Islet of Langerhans (tissue), 1 donor: ENCODE measurements at regions not wholly inside any gene's neighbourhood (a gene's known extent, or its start where the extent isn't known, plus 50 kb on each side); places are given as distances from the start of the nearest gene placed in this dataset.
"Not testable (repeated sequence)": the region's sequence is repeated elsewhere in the genome, so short reads cannot be mapped to it uniquely, and the experiment has no call there.

Experiments
- FAIRE-seq: peaks from one replicate; lab custom pipeline; 2011; peaks lifted over from hg19 to GRCh38; lab: Jason Lieb, UNC

GRCh38 chr1:149635290-149635899 lies 51.7 kb downstream of the PPIAL4C start:
- FAIRE-seq: not testable (repeated sequence)

DNA sequence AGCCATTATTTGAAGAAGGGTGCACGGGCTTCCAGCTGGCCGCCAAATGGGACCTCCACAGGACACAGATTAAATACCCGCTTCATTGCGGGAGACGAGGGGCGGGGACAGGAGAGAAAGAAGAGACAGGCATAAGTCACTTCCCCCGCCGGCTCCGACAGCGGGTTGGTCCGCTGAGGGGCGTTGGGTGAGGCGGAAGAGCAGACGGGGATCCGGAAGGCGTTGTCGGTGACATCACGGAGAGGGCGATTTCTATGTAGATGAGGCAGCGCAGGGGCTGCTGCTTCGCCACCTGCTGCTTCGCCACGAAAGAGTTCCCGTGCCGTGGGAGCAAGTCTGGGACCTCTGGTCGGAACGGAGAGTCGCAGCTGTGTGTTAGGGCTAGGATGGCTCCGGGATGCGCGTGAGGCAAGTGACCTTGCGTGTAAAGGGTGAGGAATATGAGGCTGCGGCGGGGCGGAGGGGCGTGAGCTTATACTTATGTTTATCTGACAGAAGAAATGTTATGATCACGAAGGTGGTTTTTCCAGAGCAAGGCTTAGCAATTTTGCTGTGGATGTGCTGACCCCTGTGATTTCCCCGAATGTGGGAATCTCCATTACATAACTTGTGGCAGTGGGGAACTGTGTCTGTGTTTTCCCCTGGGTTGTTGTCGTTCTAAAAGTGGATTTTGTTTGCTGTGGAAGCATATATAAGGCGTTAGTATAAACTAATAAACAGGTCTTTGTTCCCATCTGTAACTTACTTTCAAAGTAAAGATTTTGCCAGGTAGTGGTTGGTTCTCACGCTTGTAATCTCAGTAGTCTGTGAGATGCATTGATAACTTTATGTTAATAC lies 52.9 kb downstream of the PPIAL4C start:
- FAIRE-seq: not testable (repeated sequence)

- not testable (repeated sequence) for FAIRE-seq
These were observed 54.8 kb downstream of the PPIAL4C start for GRCh38 chr1:149638481-149638880.

DNA sequence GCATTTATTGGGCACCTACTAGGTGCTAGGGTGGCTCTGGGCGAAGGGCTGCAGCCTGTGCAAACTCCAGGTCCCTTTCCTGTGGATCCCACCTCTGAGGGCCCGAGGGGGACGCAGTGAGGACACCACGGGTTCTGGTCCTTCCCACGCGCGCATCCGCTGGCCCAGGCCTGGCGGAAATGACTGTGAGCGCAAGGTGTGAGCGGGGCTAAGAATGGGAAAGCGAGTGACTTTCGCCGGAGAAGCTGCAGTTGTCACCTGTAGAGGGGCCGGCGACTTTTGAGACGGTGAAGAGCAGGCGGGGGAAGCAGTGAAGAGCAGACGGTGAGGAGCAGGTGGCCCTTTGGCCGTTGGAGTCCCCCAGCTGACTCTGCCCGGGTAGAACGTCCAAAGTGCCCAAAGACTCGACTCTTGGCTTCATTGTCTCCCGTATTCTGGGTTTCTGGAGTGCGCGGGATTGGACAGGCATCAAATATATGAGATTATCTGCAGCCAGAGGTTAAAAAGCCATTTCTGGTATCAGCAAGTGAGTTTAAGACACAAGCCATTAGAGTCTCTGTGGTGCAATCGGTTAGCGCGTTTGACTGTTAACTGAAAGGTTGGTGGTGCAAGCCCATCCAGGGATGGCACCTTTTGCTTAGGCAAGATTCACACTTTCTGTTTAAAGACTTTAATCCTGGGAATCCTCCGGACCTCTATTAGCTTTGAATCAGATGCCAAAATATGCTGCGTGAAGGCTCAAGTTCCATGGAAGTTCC lies 55.4 kb downstream of the PPIAL4C start:
- FAIRE-seq: not testable (repeated sequence)

- not testable (repeated sequence) for FAIRE-seq
These were observed 57.5 kb downstream of the PPIAL4C start for GRCh38 chr1:149641179-149641578.

GRCh38 chr1:149644818-149645217 lies 61.2 kb downstream of the PPIAL4C start:
- not testable (repeated sequence) for FAIRE-seq

DNA sequence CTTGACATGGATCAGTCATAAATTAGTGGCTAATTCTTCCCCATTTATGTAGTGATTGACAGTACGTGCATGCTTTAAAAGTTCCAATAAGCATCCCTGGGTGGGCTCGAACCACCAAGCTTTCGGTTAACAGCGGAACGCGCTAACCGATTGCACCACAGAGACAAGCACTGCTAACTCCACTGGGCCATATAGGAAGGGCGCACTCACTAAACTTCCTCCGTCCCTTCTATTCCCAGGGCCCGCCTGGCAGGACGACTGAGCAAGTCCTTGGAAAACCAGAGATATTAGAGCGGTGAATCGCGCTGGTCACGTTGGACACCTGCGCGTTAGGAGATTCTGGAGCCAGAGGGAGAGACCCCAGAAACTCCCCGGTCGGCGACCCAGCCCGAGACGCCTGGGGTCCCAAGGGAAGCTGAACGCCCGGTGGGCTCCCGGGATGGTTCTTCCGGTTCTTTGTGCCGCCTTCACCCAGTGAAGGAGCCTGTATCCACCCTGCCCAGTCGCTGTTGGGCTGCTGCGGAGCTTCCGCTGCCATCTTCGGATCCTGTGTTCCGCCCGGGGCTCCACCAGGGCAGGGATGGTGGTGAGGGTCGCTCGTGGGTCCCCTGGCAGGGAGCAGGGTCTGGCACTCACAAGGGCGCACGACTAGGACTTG lies 62.8 kb downstream of the PPIAL4C start:
- FAIRE-seq: not testable (repeated sequence)

DNA sequence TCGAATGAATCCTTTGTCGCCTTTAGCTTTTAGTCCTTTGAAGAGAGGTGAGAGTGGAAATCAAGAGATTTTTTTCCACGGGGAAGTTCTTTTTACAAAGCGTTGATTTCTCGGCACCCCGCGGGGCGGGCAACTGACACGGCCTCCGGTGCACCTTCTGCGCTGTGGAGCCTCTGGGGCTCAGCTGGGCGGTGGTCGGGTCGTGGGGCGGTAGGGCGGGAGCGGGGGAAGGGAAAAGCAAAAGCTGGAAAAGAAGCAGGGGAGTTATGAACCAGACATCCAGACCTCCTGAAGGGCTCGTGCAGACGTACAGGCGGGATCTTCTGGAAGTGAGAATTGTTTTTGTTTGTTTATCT lies 63.3 kb downstream of the PPIAL4C start:
- not testable (repeated sequence) for FAIRE-seq

GRCh38 chr1:149657750-149658149 lies 74.1 kb downstream of the PPIAL4C start:
- not testable (repeated sequence) for FAIRE-seq

GRCh38 chr1:149658175-149658574 lies 74.5 kb downstream of the PPIAL4C start:
- FAIRE-seq: not testable (repeated sequence)

DNA sequence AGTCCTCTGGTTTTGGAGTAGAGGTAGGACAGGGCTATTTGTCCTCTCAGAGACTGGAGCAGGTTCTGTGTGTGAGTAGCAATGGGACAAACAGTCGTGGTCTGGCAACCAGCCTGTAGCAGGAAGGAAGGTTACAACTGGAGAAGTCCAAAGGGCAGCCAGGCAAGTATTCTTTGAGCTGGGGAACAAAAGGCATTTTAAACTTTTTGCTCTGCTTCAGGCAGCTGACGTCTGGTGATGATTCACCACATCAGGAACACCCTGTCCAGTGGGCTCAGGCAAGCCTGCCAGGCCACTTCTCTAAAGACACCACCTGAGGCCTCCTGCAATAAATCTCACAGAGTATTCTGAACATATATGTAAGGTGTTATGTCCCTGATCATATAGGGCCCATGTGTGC lies 81.0 kb downstream of the PPIAL4C start:
- FAIRE-seq: not testable (repeated sequence)

DNA sequence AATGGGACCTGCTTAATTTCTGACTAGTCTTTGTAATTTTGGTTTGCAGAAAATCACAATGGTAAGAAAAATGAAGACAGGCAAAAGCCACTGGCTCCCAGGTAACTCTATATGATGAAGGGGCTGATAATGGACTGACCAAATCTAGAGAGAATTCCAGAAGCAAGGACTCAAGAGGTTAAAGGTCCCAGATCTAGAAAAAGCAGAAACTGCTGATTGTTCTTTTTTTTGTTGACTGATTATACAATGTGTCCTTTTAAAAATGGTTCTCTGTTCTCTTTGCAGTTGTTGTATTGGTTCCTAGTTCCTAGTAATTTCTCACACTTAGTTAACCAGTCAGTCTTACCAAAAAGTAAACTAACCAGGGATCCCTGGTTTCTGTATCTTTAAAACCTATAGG lies 81.4 kb downstream of the PPIAL4C start:
- FAIRE-seq: not testable (repeated sequence)

GRCh38 chr1:149665528-149665927 lies 81.9 kb downstream of the PPIAL4C start:
- FAIRE-seq: not testable (repeated sequence)

- not testable (repeated sequence) for FAIRE-seq
These were observed 89.7 kb downstream of the PPIAL4C start for GRCh38 chr1:149673231-149673909.

- FAIRE-seq: not testable (repeated sequence)
These were observed 91.3 kb downstream of the PPIAL4C start for GRCh38 chr1:149674921-149675320.

DNA sequence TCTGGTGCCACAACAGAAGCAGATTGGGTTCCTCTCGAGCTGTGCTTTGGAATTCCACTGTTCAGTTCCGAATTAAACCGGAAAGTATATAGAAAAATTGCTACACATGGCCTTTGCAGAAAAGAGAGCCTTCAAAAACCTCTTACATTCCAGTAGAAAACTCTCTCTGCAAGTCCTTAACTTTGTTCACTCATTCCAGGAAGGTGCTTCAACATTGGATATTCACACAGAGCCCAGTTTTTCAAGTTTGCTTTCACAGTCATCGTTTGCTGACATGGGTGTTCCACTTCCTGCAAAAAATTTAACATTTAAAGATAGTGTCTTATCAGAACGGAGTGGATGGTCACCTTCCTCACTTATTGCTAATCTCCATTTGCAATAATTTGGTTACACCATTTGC lies 93.7 kb downstream of the PPIAL4C start:
- not testable (repeated sequence) for FAIRE-seq

GRCh38 chr1:149686593-149687238 lies 95.8 kb upstream of the FCGR1A start:
- FAIRE-seq: peak; percentile 81

DNA sequence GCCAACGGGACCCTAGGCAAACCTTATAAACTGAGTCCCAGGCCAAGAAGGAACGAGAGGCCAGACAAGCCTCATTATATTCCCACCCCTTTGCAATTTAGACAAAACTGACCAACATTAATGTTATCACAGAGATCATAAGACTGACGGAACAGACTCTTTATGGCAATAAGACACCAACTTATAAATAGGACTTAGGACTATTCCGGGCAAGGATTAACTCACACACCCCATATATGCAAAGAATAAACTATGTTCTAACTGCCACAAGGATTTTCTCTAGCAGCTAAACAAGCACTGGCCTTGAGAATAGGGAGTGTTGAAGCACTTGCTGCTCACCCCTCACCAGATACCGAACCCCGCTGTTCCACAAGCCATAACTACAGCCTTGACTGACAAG lies 91.1 kb upstream of the FCGR1A start:
- not testable (repeated sequence) for FAIRE-seq

DNA sequence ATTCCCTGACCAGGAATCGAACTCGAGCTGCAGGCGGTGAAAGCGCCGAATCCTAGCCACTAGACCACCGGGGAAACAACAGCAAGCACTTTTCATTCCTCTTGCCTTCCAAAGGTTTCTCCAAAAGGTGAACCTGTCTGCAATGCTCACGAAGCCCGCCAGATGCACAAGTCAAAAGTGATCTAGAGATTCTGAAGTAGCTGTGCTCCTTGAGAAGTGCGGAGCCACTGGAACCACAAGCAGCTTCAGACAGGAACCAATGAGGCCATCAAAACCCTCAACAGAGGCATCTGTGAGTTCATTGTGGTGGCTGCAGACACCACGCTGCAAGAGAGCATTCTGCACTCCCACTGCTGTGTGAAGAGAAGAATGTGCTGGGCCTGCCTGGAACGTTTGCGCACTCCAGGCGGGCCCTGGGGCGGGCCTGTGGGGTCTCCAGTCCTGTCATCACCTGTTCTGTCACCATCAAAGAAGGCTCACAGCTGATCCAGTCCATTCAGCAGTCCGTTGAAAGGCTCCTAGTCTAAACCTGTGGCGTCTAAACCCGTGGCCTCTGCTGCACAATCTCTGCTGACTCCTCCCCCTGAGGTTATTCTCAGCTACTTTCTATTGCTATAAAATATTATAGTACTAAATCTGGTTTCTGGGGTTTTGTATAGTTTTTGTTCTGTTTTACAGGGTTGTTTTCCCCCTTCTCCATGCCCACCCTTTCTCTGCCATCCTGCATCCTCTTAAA lies 89.5 kb upstream of the FCGR1A start:
- FAIRE-seq: not testable (repeated sequence)

GRCh38 chr1:149695066-149695465 lies 87.4 kb upstream of the FCGR1A start:
- FAIRE-seq: not testable (repeated sequence)
